ENCODE measurements at regions not wholly inside any gene's neighbourhood (a gene's known extent, or its start where the extent isn't known, plus 50 kb on each side); places are given as distances from the start of the nearest gene placed in this dataset.

DNA sequence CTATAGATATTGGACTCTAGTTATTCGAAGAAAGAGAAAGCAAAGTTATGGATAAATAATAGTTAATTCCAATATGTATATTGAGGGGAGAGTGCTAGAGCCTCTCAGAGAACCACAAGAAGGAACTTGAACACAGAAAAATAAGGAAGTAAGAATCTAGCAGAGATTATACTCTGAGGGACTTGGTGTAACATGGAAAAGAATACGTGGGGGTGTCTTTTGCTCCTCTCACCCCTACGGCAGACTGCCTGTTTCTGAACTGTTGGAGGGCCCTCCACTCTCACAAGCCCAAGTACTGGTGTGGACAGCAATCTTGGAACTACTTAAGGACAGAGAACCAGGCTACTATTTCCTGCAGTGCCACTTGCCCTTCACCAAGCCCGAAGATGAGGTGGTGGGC lies 1174.4 kb upstream of the PCDH10 start:
- TF ChIP-seq GATA2 (IDR thresholded peaks at IDR 0.05; ENCODE audit: low read depth, low read length) (no peak), GATA3 (IDR thresholded peaks at IDR 0.05; ENCODE audit: low read depth, low read length) (no peak)

DNA sequence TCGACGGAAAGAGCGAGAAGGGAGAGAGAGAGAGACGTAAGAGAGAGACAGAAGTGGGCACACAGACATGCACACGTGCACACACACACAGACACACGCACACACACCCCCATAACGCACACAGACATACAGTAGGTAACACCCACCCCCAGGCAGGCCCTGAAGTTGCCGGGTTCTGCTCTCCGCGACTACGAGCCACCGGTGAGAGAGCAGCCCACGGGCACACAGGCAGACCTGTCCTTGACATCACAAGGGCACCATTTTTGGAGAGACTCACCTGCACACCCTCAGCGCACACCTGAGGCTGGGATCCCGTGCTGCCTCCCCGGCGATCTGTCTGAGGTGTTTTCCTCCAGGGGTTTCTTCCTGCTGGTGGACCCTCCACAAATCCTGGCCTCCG lies 1171.0 kb upstream of the PCDH10 start:
- TF ChIP-seq GATA2 (IDR thresholded peaks at IDR 0.05; ENCODE audit: low read depth, low read length): no peak
- TF ChIP-seq GATA3 (IDR thresholded peaks at IDR 0.05; ENCODE audit: low read depth, low read length): no peak

DNA sequence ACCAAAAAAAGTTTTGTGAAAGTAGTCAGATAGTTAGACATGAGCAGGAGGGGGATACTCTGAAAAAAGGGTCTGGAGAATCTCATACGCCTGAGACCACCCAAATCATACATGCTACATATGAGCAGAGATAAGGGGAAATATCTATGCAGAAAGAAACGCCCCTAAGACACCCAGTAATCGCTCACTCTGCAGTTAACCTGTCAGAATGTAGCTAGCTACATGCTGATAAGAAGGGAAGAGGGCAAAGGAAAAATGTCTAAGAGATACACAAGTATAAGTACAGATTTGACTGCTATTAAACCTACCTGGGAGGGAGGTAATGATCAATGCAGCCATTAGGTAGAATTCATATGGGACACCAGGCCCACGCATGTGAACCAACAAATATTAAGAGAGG lies 1159.5 kb upstream of the PCDH10 start:
- TF ChIP-seq GATA3 (IDR thresholded peaks at IDR 0.05; ENCODE audit: low read depth, low read length) (no peak), GATA2 (IDR thresholded peaks at IDR 0.05; ENCODE audit: low read depth, low read length) (no peak)

DNA sequence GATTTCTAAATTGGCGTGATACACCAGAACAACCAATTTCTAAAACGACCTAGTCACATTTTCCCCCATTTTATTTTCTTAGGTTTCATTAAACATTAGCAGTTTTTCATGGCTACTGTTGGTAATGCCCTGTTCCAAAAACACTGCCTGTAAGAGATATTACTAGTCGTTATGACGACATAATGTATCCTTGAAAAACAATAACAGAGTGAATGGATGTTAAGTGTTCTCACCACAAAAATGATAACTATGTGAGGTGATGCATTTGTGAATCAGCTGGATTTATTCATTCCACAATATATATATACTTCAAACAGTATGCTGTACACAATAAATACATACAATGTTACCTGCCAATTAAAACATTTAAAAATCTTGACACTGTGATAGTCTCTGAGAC lies 1147.6 kb upstream of the PCDH10 start:
- TF ChIP-seq GATA2 (IDR thresholded peaks at IDR 0.05; ENCODE audit: low read depth, low read length): no peak
- TF ChIP-seq GATA3 (IDR thresholded peaks at IDR 0.05; ENCODE audit: low read depth, low read length): no peak

DNA sequence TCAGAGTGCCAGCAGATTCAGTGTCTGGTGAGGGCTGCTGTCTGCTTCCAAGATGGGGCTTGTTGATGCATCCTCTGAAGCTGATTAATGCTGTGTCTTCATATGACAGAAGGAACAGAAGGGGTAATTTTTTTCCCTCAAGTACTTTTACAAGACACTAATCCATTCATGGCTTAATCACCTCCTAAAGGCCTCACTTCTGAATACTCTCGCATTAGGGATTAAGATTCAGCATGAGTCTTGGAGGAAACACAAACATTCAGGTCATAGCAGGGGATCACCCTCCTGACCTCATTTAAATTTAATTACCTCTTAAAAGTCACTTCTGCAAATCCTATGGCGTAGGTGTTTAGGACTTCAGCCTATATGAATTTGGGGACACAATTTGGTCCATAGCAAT lies 1145.5 kb upstream of the PCDH10 start:
- TF ChIP-seq GATA3 (IDR thresholded peaks at IDR 0.05; ENCODE audit: low read depth, low read length): no peak
- TF ChIP-seq GATA2 (IDR thresholded peaks at IDR 0.05; ENCODE audit: low read depth, low read length): no peak

DNA sequence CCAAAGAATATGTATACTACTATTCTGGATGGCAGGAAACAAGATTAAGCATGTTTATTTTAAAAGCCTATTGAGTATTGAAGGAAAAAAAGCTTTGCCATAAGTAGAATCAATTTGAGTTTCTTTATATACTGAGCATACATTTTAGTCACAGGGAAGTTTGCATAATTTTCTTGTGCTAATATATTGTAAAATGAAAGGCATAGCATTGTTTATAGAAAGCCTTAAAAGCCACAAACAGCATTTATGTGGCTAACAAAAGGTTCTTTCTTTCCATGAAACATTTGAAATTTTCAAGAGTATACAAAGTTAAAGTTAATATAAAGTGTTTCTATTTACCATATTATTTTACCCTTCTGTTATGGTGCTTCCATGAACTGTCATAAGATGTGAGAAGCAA lies 1133.8 kb upstream of the PCDH10 start:
- TF ChIP-seq GATA2 (IDR thresholded peaks at IDR 0.05; ENCODE audit: low read depth, low read length) (no peak), GATA3 (IDR thresholded peaks at IDR 0.05; ENCODE audit: low read depth, low read length) (no peak)

DNA sequence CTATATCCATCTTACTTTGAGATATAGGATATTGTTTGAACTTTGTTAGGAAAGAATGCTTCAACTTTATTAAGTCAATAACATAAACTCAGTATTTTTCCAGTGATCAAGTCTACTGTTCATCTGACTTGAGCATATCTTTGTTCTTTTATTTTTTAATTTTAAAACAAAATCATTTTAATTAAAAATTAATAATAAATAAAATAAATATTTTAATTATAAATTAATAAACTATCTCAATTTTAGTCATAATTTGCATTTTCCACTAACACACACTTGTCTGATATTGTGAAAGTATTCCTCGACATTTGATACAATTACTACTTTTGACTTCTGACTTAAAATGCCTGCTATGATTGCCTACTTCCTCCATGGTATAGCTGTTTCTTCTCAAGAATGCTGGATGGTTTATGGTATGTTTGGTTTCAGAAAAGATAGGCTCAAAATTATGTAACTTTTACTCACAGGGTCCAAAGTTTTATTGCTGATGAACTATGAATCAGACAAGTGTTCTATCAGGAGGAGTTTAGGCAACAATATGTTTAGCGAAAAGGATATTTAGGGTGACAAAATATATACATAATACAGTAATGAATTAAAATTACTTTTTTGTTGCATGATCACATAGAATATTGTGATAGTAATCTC lies 1132.3 kb upstream of the PCDH10 start:
- TF ChIP-seq GATA2 (IDR thresholded peaks at IDR 0.05; ENCODE audit: low read depth, low read length): no peak
- TF ChIP-seq GATA3 (IDR thresholded peaks at IDR 0.05; ENCODE audit: low read depth, low read length): no peak

DNA sequence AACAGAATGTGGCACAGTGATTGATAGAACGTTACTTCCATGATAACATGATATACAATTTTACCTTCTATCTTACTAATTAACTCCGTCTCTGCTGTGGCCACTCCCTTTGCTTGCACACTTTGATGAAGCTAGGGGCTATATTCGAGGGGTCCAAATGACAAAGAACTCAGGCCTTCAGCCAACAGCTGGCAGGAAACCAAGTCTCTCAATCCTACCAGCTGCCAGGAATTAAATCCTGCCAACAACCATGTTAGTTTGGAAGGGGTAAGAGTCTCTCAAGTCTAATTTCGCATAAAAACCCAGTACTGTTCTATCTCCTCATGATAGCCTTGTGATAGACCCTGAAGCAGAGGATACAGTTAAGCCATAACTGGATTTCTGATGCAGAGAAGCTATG lies 1122.9 kb upstream of the PCDH10 start:
- TF ChIP-seq GATA3 (IDR thresholded peaks at IDR 0.05; ENCODE audit: low read depth, low read length) (no peak), GATA2 (IDR thresholded peaks at IDR 0.05; ENCODE audit: low read depth, low read length) (no peak)

DNA sequence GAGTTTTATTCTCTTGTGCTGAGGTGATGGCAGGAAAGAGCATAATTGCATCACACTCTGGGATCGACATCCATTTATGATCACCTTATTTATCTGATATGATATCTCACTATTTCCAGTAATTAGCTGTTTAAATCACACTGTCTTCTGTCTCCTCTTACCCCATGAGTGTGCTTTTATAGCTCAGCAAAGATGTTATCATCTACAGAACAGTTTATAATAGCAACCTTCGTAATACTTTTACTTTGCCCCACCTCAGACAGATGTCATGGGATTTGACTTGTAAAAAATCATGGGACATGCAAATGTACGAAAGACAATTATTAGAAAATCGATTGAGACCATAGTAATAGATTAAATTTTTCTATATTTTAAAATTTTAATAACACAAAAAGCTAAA lies 1122.3 kb upstream of the PCDH10 start:
- TF ChIP-seq GATA3 (IDR thresholded peaks at IDR 0.05; ENCODE audit: low read depth, low read length): no peak
- TF ChIP-seq GATA2 (IDR thresholded peaks at IDR 0.05; ENCODE audit: low read depth, low read length): no peak

DNA sequence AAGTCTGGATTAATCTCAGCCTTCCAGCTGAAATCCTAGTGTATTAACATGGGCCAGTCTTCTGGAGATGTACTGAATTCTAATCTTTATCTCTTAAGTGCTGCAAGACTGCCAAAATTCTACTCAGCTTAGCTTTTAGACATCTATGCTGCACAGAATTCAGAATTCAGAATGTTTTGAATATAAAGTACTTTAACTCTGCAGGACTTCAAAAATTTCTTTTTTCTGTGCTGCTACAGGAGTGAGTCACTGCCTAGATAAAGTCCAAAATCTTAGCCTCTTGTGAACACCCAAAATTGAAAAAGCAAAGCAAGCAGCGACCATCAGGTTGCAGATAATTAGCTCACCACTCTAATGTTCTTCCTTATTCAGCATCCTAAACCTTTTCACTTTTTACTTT lies 1092.6 kb upstream of the PCDH10 start:
- no peak for TF ChIP-seq GATA2 (IDR thresholded peaks at IDR 0.05; ENCODE audit: low read depth, low read length)
- no peak for TF ChIP-seq GATA3 (IDR thresholded peaks at IDR 0.05; ENCODE audit: low read depth, low read length)

DNA sequence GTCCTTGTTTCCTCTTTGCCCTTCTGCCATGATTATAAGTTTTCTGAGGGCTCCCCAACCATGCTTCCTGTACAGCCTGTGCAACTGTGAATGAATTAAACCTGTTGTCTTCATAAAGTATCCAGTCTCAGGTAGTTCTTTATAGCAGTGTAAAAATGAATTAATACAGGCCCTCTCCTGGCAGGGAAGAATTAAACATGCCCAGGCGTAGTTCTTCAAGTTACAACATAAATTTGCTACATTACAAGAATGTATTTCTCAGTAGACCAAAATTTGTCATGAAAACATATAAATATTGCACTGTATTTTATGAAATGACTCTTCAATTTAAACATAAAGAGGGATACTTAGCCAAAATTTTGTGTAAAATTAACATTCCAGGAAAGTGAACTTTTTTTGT lies 1089.9 kb upstream of the PCDH10 start:
- TF ChIP-seq GATA2 (IDR thresholded peaks at IDR 0.05; ENCODE audit: low read depth, low read length): no peak
- no peak for TF ChIP-seq GATA3 (IDR thresholded peaks at IDR 0.05; ENCODE audit: low read depth, low read length)

DNA sequence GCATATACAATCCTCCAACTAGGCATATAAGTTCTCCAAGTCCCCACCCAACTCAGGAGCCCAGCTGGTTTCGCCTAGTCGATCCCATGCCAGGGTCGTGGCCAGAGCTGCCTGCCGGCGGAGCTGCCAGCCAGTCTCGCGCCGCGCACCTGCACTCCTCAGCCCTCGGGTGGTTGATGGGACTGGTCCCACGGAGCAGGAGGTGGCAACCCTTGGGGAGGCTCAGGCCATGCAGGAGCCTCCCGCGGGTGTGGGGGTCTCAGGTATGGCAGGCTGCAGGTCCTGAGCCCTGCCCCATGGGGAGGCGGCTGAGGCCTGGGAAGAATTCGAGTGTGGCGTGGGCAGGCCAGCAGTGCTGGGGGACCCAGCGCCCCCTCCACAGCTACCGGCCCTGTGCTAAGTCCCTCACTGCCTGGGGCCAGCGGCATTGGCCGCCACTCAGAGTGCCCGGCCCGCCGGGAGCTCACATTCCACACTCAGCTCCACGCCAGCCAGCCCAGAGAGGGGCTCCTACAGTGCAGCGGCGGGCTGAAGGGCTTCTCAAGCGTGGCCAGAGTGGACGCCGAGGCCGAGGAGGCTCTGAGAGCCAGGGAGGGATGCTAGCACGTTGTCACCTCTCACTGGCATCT lies 1086.4 kb upstream of the PCDH10 start:
- TF ChIP-seq GATA3 (IDR thresholded peaks at IDR 0.05; ENCODE audit: low read depth, low read length): no peak
- TF ChIP-seq GATA2 (IDR thresholded peaks at IDR 0.05; ENCODE audit: low read depth, low read length): no peak

DNA sequence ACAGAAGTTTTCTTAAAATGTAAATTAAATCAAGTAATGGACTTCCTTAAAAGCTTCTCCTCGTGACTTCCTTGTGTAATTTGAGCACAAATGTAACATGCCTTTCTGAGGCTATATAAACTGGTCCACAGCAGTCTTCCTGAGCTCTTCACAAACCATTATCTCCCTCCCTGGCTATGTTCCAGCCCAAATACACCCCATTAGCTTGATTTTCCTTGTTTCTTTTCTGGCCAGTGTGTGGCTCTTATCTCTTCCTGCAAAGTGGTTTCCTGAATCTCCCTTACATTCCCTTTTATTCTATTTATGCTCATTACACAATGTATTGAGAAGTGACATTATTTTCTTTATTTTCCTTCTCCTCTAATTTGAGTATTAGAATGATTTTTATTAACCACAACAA lies 1085.3 kb upstream of the PCDH10 start:
- TF ChIP-seq GATA2 (IDR thresholded peaks at IDR 0.05; ENCODE audit: low read depth, low read length) (no peak), GATA3 (IDR thresholded peaks at IDR 0.05; ENCODE audit: low read depth, low read length) (no peak)

DNA sequence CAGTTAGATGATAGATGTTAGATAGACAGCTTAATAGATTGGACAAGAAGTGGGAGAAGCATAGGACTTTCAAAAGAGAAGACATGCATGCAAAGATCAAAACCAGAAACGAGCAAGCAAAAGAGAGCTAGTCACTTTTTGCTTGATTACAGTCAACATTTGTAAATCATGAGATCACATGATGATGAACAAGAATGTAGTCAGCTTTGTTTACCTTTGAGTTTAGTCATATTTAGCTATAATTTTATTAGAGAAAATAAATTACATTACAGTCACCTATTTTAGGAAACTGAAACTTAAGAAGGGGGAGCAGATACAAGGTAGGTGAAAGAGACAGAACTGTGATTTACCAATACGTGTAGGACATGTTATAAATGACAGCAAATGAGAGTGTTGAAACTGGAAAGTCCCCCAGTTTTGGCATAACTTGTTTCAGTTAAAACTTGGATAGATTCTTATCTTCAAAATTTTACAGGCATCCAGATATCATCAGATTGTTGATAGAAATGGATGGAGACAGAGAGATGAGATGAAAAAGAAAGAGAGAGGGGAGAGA lies 1083.1 kb upstream of the PCDH10 start:
- TF ChIP-seq GATA2 (IDR thresholded peaks at IDR 0.05; ENCODE audit: low read depth, low read length): no peak

DNA sequence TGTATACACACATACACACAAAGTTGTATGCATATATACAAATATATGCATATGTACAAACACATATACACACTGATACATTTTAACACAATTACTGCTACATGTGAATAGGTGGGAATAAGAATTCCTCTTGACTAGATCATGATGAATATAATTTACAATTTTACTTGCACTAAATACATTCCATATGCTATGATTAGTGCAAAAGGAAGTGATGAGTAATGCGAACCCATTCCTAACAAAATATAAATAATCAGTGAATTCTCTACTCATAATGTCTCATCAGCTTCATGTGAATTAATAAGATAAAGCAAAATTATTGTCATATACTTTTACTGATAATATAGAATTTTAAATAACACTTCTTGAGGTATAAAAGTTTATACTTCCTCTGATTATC lies 1077.3 kb upstream of the PCDH10 start:
- no peak for TF ChIP-seq GATA2 (IDR thresholded peaks at IDR 0.05; ENCODE audit: low read depth, low read length)
- TF ChIP-seq GATA3 (IDR thresholded peaks at IDR 0.05; ENCODE audit: low read depth, low read length): no peak

Data from SH-SY5Y (cell line).